Left ventricle myocardium superior (tissue), 1 donor: ENCODE measurements at regions not wholly inside any gene's neighbourhood (a gene's known extent, or its start where the extent isn't known, plus 50 kb on each side); places are given as distances from the start of the nearest gene placed in this dataset.
"Not testable (repeated sequence)": the region's sequence is repeated elsewhere in the genome, so short reads cannot be mapped to it uniquely, and the experiment has no call there.

Source experiments
- ATAC-seq: fragments of 200-7000 bp; cut with Tn5 transposase; one replicate; pipeline ENCODE4 v1.9.1; 2020; ENCODE audit warnings: mild to moderate bottlenecking, moderate library complexity
- DNase-seq: peaks from one replicate; pipeline ENCODE4 v3.0.0-alpha.2; 2020
- intact Hi-C: fragments of 100-400 bp; cut with micrococcal nuclease; formaldehyde crosslinking; loops from one replicate; pipeline ENCODE4 v1.11.0; 2022
- donor health status: DM: no; HTN: yes; CAD: no; lungs with severe emphysema.

DNA sequence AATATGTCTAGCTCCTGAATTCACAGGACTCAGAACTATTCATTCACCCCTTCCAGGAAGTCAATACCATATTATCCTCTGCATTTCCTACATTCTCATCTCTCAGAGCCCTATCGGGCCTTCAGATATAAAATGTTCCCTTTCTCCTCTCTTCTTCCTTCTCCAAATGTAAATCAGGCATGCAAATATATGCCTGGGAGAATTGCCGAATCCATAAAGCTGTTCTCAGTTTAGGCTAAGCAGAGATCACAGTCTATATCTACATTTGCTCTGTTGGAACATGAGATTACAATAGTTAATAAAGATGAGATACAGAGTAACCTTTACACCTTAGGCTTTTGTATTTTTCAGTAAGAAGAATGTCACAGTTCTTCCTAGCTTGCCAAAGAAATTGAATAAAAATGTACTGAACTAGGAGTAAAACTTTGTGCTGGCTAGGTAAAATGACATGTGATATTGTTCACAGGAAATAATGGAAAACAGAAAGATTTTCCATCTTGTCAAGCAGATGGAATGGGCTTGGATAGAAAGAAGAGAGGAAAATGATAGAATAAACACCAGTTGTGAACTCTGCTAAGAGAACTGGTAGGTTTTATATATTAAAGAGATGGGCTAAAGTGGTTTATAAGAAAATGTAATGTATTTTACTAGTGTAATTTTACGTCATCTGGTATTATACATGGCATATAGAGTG, 161.5 kb downstream of the NRIP1 start:
- no peak for DNase-seq
- no peak for ATAC-seq
- intact Hi-C loops = no loop called here

DNA sequence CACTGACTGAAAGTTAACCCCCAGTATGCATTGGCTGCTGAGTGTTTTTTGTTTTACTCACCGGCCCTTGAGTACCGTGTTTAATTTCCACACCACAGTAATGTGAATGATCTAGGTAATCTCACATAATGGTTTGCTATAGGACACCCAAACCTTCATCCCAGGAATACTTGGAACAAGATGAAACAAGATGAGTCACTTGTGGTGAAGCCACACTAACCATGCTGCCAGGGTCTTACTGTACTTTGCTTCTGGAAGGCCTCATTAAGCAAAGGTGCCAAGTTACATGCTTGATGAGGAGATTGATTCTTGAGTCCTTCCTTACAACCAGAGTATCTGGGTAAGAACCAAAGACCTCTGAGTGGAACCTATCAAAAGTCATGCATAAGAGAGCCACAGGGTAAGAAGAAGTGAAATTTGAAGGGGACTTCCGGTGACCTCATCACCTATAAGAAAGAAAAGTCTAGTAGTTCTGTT, 163.3 kb downstream of the NRIP1 start:
- intact Hi-C loops = no loop called here
- ATAC-seq = no peak

DNA sequence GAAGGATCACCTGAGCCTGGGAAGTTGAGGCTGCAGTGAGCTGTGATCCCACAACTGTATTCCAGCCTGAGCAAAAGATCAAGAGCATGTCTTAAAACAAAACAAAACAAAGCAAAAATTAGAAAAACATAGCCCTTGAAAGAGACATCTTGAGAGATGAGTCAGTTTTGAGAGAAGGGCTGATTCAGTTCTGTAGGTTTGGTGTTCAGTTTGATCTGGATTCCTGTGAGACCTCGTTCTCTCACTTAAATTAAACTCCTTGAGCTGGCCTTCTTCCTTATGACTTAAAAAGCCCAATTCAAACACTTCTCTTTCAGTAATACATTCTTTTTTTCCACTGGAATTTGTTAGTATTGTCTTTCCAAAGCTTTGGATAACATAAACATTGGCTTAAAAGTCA, 164.2 kb downstream of the NRIP1 start:
- intact Hi-C loops = no loop called here
- DNase-seq = no peak
- no peak for ATAC-seq

More for the DNA sequence above, 163.3 kb downstream of the NRIP1 start:
- DNase-seq = no peak

DNA sequence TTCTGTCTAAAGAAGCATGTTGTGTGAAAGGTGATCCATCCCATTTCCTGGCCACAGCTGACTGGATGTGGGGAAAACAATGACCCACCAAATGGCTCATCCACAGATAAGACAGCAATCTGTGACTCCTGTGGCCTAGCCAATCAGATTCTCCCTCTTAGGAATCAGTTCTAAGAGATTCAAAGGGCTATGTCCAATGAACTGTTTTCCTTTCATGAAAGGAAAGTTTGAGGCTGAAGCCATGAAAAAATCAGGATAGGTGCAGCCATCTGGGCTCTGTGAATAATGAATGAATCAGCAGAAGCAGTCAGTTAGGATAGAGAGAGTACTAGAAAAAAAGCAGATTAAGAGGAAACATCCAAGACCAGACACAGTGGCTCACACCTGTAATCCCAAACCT, 164.7 kb downstream of the NRIP1 start:
- intact Hi-C loops = no loop called here
- ATAC-seq = no peak
- DNase-seq = no peak

DNA sequence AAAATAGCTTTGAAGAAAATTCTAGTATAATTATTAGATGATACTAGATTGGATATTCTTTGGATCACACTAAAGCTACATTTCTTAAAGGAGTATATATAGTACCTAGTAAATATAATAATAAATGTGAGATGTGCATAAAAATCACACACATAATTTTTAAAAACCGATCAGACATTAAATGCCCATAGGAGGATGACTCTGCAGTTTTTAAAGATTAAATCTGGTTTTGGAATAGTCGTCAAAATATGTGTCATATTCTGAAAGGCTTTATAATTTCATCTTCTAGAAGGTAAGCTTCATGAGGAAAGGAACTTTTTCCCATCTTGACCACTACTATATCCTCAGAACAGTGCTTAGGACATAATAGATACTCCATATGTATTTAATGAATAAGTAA, 169.0 kb downstream of the NRIP1 start:
- no peak for ATAC-seq
- intact Hi-C loops = no loop called here
- no peak for DNase-seq

DNA sequence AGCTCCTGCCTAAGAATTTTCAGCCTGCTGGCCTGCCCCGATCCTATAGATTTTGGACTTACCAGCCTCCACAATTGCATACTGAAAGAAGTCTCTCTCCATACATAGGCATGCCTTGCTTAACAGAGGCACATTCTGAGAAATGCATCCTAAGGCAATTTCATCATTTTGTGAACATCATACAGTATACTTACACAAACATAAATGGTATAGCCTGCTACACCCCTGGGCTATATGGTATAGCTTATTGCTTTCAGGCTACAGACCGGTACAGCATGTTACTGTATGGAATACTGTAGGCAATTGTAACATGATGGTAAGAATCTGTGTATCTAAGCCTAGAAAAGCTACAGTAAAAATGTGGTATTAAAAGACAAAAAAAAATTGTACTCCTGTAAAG, 174.7 kb downstream of the NRIP1 start:
- no peak for DNase-seq

DNA sequence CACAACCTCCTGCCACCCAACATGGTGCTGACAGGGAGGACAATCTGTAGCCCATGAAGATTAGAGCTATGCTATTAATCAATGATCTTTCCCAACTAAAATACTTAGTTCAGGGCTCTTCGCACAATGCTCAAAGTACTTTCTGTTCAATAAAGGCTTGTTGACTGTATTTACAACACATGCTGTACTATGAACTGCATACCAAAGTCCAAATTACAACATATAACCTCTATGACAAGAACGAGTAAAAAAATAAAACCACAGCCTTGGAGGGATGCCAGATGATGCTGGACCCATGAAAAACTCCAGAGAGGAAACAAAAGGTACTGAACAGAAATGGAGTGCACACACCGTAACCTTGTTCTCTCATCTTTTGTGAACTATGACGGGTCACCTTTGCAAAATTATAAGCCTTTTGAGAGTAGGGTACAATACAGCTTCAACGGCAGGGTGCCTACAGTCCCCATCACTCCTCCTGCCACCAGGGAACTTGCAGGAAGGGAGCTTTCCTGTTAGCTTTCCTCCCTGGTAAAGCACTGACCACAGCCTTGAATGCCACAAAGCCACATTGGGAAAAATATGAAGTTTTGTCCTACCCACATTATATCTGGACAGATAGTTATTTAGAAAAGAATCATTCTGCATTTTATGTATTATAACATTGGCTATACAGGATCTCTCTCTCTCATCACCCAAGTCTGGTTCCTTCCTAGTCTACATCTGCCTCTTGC, 175.6 kb downstream of the NRIP1 start:
- DNase-seq (no peak), ATAC-seq (no peak)
- intact Hi-C loops = no loop called here

More for the DNA sequence above, 174.7 kb downstream of the NRIP1 start:
- no peak for ATAC-seq
- intact Hi-C loops = no loop called here

DNA sequence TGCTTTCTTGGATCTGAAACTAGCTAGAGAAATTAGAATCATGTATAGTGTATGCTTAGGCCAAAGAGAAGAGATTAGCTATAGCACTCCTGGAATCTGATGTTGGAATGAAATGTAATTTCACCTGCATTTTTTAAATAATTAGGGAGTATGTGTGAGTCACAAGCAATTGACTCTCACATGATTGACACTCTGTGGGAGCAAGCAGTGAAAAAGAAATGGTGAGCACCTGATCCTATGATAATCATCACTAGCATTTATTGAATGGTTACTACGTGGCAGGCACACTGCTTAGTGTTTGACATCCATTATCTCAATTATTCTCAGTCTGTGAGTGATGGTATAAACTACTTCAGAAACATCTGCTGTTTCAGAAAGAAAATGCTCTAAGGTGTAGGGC, 176.6 kb downstream of the NRIP1 start:
- ATAC-seq (no peak), DNase-seq (no peak)
- intact Hi-C loops = no loop called here

DNA sequence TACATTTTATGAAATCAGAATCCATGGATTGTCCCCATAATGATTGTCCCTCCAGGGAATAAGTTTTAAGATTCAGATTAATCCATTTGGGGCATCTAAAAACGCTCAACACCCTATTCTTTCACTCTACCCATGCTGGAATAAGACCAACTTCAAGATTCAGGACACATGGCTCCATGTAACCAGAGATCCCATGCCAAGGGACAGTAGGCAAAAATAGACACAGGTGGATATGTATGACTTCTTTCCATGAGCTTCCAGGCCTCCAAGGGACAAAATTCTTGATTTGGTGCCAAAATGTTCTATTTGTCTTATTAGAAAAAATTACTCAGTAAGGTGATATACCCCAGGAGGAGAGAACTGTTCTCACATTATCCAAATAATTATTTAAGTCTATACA, 178.8 kb downstream of the NRIP1 start:
- intact Hi-C loops = no loop called here
- ATAC-seq (no peak), DNase-seq (no peak)

DNA sequence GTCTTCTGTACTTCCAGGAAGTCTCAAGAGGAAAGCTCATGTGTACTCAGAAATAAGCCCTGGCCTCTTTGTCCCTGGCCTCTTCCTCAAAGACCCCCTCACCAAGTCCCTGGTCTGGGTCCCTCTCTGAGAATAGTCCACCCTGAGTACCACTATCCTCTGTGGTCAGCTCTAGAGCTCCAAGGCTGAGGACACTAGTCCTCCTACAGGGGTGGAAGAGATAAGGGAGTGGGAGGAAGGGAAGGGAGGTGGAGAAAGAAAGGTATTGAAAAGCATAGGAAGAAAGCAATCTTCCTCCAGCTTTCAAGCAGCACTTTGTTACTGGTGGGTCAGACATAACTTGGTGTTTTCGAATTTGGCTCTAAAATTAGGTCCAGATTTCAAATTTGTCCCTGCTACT, 181.4 kb downstream of the NRIP1 start:
- intact Hi-C loops = no loop called here
- ATAC-seq = no peak

DNA sequence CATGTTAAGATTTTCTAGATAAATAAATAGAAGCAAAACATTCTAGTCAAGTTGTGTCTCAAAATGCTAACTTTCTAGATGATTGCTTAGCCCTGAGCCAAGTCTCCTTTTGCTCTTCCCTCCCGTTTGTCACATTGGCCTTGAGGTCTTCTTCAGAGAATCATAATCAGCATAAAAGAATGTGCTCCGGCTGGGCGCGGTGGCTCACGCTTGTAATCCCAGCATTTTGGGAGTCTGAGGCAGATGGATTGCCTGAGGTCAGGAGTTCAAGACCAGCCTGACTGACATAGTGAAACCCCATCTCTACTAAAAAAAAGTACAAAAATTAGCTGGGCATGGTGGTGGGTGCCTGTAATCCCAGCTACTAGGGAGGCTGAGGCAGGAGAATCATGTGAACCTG, 182.3 kb downstream of the NRIP1 start:
- intact Hi-C loops = not testable (repeated sequence)

More for the DNA sequence above, 181.4 kb downstream of the NRIP1 start:
- DNase-seq = no peak

DNA sequence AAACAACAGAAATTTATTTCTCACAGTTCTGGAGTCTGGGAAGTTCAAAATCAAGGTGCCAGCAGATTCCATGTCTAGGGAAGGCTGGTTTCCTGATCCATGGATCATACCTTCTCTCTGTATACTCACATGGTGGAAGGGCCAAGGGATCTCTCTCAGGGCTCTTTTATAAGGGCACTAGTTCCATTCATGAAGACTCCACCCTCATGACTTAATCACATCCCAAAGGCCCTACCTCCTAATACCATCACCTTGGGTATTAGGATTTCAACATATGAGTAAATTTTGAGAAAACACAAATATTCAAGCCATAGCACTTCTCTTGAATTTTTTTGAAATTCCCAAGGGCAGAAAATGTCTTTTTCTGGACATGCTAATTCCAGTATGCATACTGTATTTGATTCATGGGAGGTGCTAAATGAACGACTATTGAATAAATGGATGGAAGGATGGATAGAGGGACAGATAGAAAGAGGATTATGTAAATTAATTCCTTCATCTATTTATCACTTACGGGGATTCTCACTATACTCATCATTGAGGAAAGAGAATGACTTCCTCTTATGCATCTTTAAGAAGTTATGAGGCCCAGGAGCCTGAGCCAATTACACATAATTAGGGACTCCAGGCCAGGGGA, 182.8 kb downstream of the NRIP1 start:
- intact Hi-C loops = no loop called here
- no peak for DNase-seq
- ATAC-seq = no peak

More for the DNA sequence above, 182.3 kb downstream of the NRIP1 start:
- not testable (repeated sequence) for DNase-seq, ATAC-seq

DNA sequence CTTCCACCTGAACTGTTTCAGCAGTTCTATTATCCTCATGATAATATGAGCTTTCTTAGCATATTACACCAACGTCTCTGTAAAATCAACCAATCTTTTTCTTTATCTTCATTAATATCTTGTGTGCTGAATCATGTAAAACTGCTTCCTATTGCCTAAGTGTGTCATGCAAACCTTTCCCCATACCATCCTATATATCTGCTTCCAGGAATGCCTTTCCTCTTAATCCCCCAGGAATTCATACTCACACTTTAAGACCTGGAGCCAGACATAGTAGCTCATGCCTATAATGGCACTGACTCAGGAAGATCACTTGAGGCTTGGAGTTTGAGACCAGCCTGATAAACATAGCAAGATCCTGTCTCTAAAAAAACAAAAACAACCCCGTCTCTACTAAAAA, 183.9 kb downstream of the NRIP1 start:
- intact Hi-C loops = no loop called here
- no peak for DNase-seq

DNA sequence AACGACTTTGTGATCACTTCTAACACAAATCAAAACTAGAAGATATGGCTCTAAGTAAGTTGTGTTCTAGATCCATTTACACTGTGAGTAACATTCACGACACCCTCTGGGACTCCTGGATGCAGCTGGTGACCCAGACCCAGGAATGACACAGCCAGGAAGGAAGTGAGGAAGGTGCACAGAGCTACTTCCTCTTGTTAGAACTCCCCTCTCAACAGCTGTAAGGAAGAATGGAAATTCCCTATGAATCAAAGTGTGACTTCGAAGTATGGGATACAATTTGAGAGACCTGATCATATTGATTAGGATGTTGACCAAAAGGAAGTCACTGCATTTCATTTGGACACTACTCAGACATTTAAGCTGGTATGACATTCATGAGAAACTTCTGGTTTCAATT, 185.3 kb downstream of the NRIP1 start:
- no peak for DNase-seq
- intact Hi-C loops = no loop called here
- no peak for ATAC-seq

More for the DNA sequence above, 183.9 kb downstream of the NRIP1 start:
- ATAC-seq = no peak

DNA sequence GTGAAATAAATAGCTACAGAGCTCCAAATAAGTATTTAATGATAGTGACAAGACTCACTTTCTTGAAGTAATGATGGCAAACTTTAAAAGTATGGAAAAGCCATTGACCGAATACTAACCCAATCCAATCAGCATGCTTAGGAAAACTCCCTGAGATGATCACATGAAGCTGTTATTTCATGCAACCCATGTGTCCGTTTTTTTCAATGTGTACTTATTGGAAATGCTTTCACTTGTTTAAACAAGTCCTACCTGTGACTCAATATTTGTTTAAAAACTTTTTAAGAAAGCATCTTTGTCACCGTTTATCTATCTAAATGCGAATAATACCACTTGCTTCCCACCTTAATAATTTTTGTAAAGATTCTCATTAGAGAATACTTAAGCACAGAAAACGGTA, 185.8 kb downstream of the NRIP1 start:
- intact Hi-C loops = no loop called here
- DNase-seq (no peak), ATAC-seq (no peak)

DNA sequence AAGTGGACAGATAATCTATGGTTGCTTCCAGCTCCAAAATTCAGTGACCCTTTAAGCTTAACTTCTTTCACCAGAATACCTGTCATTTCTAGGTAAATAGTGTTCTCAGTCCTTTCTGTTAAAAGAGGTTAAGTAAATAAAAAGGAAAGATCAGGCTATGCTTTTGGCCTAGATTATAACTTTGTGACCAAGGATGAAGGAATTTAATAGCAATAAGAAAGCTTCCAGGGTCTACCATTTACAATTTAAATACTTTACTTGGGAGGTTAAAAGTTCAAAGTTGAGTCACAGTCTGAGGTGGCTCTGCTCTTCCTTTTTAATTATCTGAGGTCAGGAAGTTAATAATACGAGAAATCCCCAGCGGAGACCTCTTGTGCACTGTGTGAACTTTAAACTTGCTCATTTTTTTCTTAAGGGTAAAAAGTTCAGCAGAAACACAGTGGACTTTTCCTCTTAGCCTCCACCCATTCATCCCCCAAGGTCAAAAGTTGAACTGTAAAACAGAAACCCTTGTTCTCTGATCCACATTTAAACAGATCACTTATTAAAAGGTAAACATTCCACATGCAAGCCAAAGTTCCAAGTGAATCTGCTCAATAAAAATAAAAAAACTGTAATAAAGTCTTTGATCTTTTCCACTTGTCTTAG, 187.1 kb downstream of the NRIP1 start:
- no peak for DNase-seq
- intact Hi-C loops = no loop called here
- ATAC-seq = peak; percentile 53

DNA sequence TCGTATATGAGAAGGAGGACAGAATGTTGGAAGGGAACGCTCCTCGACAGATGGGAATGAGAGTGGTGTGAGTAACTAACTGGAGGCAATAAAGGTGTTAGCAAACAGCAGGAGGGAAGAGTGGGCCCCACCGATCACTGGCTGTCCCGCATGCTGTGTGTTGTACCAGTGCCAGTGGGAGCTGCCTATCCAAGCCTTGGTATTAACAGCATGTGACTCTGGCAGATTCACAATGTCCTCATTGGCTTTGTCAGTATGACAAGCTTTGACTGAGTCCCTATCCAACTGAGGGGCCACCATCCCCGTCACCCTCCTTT, 188.3 kb downstream of the NRIP1 start:
- peak; percentile 13 for ATAC-seq
- intact Hi-C loops = no loop called here
- DNase-seq = no peak

DNA sequence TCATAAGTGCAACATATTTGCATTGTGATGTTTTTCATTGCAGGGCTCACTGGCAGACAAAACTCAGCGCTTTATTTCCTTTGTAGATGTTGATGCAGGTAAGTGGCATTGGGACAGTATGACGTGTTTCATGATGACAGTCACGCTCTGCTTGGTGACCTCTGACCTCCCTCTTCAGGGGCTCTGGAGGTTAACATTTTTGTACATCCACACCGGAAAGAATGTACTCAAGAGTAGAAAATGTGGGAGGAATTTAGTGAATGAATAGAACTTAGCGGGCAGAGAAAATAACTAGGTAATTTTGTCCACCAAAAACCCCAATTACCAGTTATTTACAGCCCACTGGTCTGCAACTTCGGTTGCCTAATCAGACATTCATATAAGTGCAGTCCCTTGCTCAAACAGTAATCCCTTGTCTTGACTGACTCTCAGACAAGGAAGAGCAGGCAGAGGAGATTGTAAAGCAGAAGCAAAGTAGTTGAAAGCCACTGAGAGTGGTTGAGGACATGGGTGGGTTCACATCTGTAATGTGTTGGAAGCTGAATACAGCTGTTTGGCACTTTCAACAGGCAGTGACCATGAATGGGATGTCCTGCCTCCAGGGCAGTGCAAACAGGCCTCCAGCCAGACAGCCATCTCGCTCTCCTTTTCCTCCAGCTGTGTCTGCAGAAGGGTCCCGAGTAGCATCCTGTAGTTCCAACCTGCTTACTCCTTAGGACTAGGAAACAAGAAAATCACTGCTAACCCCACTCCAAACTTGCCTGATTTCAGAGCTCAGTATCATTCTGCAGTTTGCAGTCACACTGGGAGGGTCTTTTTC, 188.9 kb downstream of the NRIP1 start:
- peak; percentile 64 for ATAC-seq
- no peak for DNase-seq
- intact Hi-C loops = no loop called here

DNA sequence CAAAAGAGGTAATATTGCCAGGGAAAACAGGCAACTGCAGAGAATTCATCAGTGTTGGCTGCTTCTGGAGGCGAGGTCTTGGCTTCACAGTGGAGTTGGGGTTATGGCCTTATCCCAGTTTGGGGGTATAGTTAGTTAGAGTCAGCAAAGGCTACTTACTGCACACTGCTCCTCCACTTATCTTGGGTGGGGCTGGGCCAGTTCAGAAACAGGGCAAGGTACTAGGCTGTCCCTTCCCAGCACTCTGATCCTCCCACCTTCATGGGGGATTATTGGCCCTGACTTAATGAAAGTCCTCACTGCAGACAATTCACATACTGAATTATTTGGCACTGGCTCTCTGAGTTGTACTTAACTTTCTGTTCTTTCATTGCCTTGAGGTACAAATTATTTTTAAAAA, 189.6 kb downstream of the NRIP1 start:
- no peak for ATAC-seq
- intact Hi-C loops = no loop called here
- DNase-seq = no peak
